Keratinocyte (primary cell): ENCODE measurements at regions not wholly inside any gene's neighbourhood (a gene's known extent, or its start where the extent isn't known, plus 50 kb on each side); places are given as distances from the start of the nearest gene placed in this dataset.

Experiments
- DNase-seq: peaks from one replicate; pipeline ENCODE4 v3.0.0-alpha.2; 2011; ENCODE audit warnings: low read depth, missing footprints, low spot score
- FAIRE-seq: peaks from 2 replicates; lab custom pipeline; 2011; peaks lifted over from hg19 to GRCh38; lab: Jason Lieb, UNC
- H2AFZ ChIP-seq: 2 replicates; pipeline ENCODE4 v1.6.0; 2012; ENCODE audit warnings: low read length, control low read depth, inconsistent platforms; ENCODE audit not compliant: control insufficient read depth
- H3K27ac ChIP-seq: 2 replicates; pipeline ENCODE4 v1.5.1; 2011; ENCODE audit warnings: low read length; ENCODE audit not compliant: control insufficient read depth, insufficient read depth
- H3K27me3 ChIP-seq: 3 replicates; pipeline ENCODE4 v1.6.0; 2011; ENCODE audit warnings: low read length; ENCODE audit not compliant: control insufficient read depth, insufficient read depth; ENCODE audit errors: extremely low read depth
- H3K36me3 ChIP-seq, 2 experiments: 2 replicates in 1 of 2; 3 replicates in 1 of 2; pipeline ENCODE4 v1.5.1; 2011; ENCODE audit warnings: low read length in 2 of 2, mild to moderate bottlenecking in 1 of 2; ENCODE audit not compliant: control insufficient read depth in 2 of 2, insufficient read depth in 2 of 2; ENCODE audit errors: extremely low read depth in 1 of 2
- H3K4me1 ChIP-seq: 3 replicates; pipeline ENCODE4 v1.5.1; 2011; ENCODE audit warnings: low read length; ENCODE audit not compliant: control insufficient read depth, insufficient read depth; ENCODE audit errors: extremely low read depth
- H3K4me2 ChIP-seq: 3 replicates; pipeline ENCODE4 v1.6.0; 2011; ENCODE audit warnings: low read depth, low read length; ENCODE audit not compliant: control insufficient read depth, insufficient read depth; ENCODE audit errors: extremely low read depth
- H3K4me3 ChIP-seq, 3 experiments: fragments of 200-600 bp in 1 of 3; sonication (generic) in 1 of 3; 2 replicates in 2 of 3; 3 replicates in 1 of 3; pipeline ENCODE4 v1.5.1; 2011 to 2016; ENCODE audit warnings: low read length in 3 of 3, mild to moderate bottlenecking in 3 of 3, control low read depth in 2 of 3, inconsistent platforms in 1 of 3, low read depth in 1 of 3, mixed read lengths in 1 of 3, mixed run types in 1 of 3, moderate library complexity in 1 of 3; ENCODE audit not compliant: control insufficient read depth in 2 of 3, insufficient read depth in 2 of 3; ENCODE audit errors: extremely low read depth in 1 of 3
- H3K79me2 ChIP-seq: 2 replicates; pipeline ENCODE4 v1.6.0; 2012; ENCODE audit warnings: low read length; ENCODE audit not compliant: control insufficient read depth, insufficient read depth
- H3K9ac ChIP-seq: 3 replicates; pipeline ENCODE4 v1.6.0; 2011; ENCODE audit warnings: low read length; ENCODE audit not compliant: control insufficient read depth, insufficient read depth; ENCODE audit errors: extremely low read depth
- H3K9me1 ChIP-seq: 3 replicates; pipeline ENCODE4 v1.6.0; 2011; ENCODE audit warnings: low read length; ENCODE audit not compliant: control insufficient read depth, insufficient read depth; ENCODE audit errors: extremely low read depth
- H3K9me3 ChIP-seq: 2 replicates; pipeline ENCODE4 v1.5.1; 2012; ENCODE audit warnings: low read depth, low read length; ENCODE audit not compliant: control insufficient read depth
- H4K20me1 ChIP-seq: 3 replicates; pipeline ENCODE4 v1.6.0; 2011; ENCODE audit warnings: low read length; ENCODE audit not compliant: control insufficient read depth, insufficient read depth; ENCODE audit errors: extremely low read depth
- CTCF ChIP-seq, 3 experiments: IDR thresholded peaks in 1 of 3; conservative IDR thresholded peaks in 1 of 3; optimal IDR thresholded peaks in 1 of 3; 2 replicates in 2 of 3; 3 replicates in 1 of 3; pipeline versions ENCODE3 to v1.5.1; 2011; ENCODE audit warnings: low read length in 3 of 3, mild to moderate bottlenecking in 3 of 3, moderate library complexity in 2 of 3, control low read depth in 1 of 3, inconsistent platforms in 1 of 3; ENCODE audit not compliant: insufficient read depth in 2 of 3; ENCODE audit errors: extremely low read depth in 1 of 3
- EZH2 ChIP-seq: IDR thresholded peaks from one replicate; pipeline ENCODE4 v1.6.1; 2012; ENCODE audit warnings: inconsistent platforms, mild to moderate bottlenecking, low read length, moderate library complexity
- dilution Hi-C: fragments of 300-500 bp; cut with MboI; formaldehyde crosslinking; loops from one replicate; pipeline ENCODE4 v1.7.0; 2020; ENCODE audit warnings: low sequenced_read_pairs; ENCODE audit not compliant: extremely low pct_ligation_motif_present

- Histone ChIP-seq H3K27me3 (no peaks in the 10 kb centered on the region), H3K27ac (no peak overlapping the region), H3K9me1 (no peaks in the 10 kb centered on the region), H2AFZ (no peak overlapping the region), H3K36me3 (no peaks in the 10 kb centered on the region), H3K4me2 (no peak overlapping the region), H3K4me1 (no peaks in the 10 kb centered on the region), H3K9me3 (no peaks in the 10 kb centered on the region), H3K9ac (no peak overlapping the region), H3K4me3 (no peak overlapping the region), H4K20me1 (no peaks in the 10 kb centered on the region), H3K79me2 (no peaks in the 10 kb centered on the region)
- FAIRE-seq (no peak), DNase-seq (no peak)
- dilution Hi-C loops = no loop called here
- TF ChIP-seq EZH2 = no peak
- TF ChIP-seq CTCF (optimal IDR thresholded peaks at IDR 0.05 in 1 of 3, IDR thresholded peaks at IDR 0.05 in 1 of 3, conservative IDR thresholded peaks at IDR 0.05 in 1 of 3; ENCODE audit: extremely low read depth in 1 of 3, insufficient read depth in 2 of 3, low read length in 3 of 3) = no peak
Observed at GRCh38 chr21:16312321-16312720, 582.5 kb downstream of the USP25 start.

- no peak for DNase-seq
- dilution Hi-C loops = no loop called here
- no peaks in the 10 kb centered on the region for H3K79me2 ChIP-seq
- H2AFZ ChIP-seq = no peak overlapping the region
- H3K36me3 ChIP-seq = no peaks in the 10 kb centered on the region
- no peak overlapping the region for H3K27ac ChIP-seq
- H3K4me1 ChIP-seq = no peaks in the 10 kb centered on the region
- H3K9ac ChIP-seq = no peak overlapping the region
- H3K27me3 ChIP-seq = no peaks in the 10 kb centered on the region
- H3K9me1 ChIP-seq = no peaks in the 10 kb centered on the region
- FAIRE-seq = no peak
- H3K9me3 ChIP-seq = no peaks in the 10 kb centered on the region
- TF ChIP-seq EZH2 = no peak
- no peak for TF ChIP-seq CTCF (optimal IDR thresholded peaks at IDR 0.05 in 1 of 3, IDR thresholded peaks at IDR 0.05 in 1 of 3, conservative IDR thresholded peaks at IDR 0.05 in 1 of 3; ENCODE audit: extremely low read depth in 1 of 3, insufficient read depth in 2 of 3, low read length in 3 of 3)
- H3K4me2 ChIP-seq = no peak overlapping the region
- H4K20me1 ChIP-seq = no peaks in the 10 kb centered on the region
- no peak overlapping the region for H3K4me3 ChIP-seq
Observed at GRCh38 chr21:16315223-16315622, 585.4 kb downstream of the USP25 start.
